Ovary (tissue), 7 donors: ENCODE measurements at regions not wholly inside any gene's neighbourhood (a gene's known extent, or its start where the extent isn't known, plus 50 kb on each side); places are given as distances from the start of the nearest gene placed in this dataset.

Source experiments
- DNase-seq, 5 donors: peaks; one replicate each; pipeline ENCODE4 v3.0.0-alpha.2; 2019 to 2020
- H3K27ac ChIP-seq, 2 donors: fragments of 200-600 bp; one replicate each; pipeline versions ENCODE4 v1.5.1 to v1.8.0; 2019 to 2022
- H3K27me3 ChIP-seq: fragments of 200-600 bp; one replicate; pipeline ENCODE4 v1.8.0; 2022
- H3K36me3 ChIP-seq: fragments of 200-600 bp; sonication (generic); one replicate; pipeline ENCODE4 v1.5.1; 2019
- H3K4me1 ChIP-seq: one replicate; pipeline ENCODE4 v1.8.1; 2013; ENCODE audit warnings: mild to moderate bottlenecking, moderate library complexity; ENCODE audit not compliant: insufficient read depth
- H3K4me3 ChIP-seq: fragments of 200-600 bp; sonication (generic); one replicate; pipeline ENCODE4 v1.5.1; 2017
- H3K9me3 ChIP-seq, 2 donors: fragments of 200-600 bp in 1 of 2; sonication (generic) in 1 of 2; one replicate each; pipeline versions ENCODE4 v1.5.1 to v1.8.1; 2013 to 2019; ENCODE audit warnings: mild to moderate bottlenecking in 1 of 2, moderate library complexity in 1 of 2
- CTCF ChIP-seq, 3 donors: fragments of 450-650 bp in 2 of 3; fragments of 200-600 bp in 1 of 3; IDR thresholded peaks; one replicate each; pipeline versions ENCODE4 v1.5.1 to v1.8.0; 2016 to 2022; ENCODE audit warnings: antibody characterized with exemption in 3 of 3, mild to moderate bottlenecking in 1 of 3
- EP300 ChIP-seq: sonication (generic); formaldehyde crosslinking; IDR thresholded peaks from one replicate; pipeline ENCODE4 v1.6.1; 2017; ENCODE audit warnings: antibody characterized with exemption
- POLR2A ChIP-seq: fragments of 450-650 bp; IDR thresholded peaks from one replicate; pipeline ENCODE4 v1.6.1; 2017; ENCODE audit warnings: antibody characterized with exemption, mild to moderate bottlenecking, moderate library complexity
- WGBS, 3 donors: extraction: QIAGEN DNeasy Blood & Tissue Kit in 1 of 3; methylation state at CpG; one replicate each; pipeline versions ENCODE4 v1.1.5 to v1.1.7; 2013 to 2017; 5-methylcytosine and 5-hydroxymethylcytosine counted together
- intact Hi-C, 4 donors: fragments of 100-400 bp; cut with DNase I; formaldehyde crosslinking; loops; one replicate each; pipeline versions ENCODE4 v1.11.0 to v1.15.1; 2022 to 2023
- donor health status: DM: no; HTN: no; CAD: no; lungs with moderate emphysema.
- donor health status: DM: no; HTN: no; CAD: no.
- donor health status: Bipolar disorder and iron deficiency.
- donor health status: DM: no; HTN: no; CAD: no.
- donor health status: DM: yes; HTN: yes; CAD: no.

GRCh38 chr5:124238350-124238749 lies 508.1 kb downstream of the ZNF608 start:
- H3K4me3 ChIP-seq = no peak overlapping the region
- DNase-seq = no peak
- intact Hi-C loops = no loop called here
- no peak for TF ChIP-seq EP300
- no peak for TF ChIP-seq CTCF (IDR thresholded peaks at IDR 0.05)
- TF ChIP-seq POLR2A = no peak
- H3K4me1 ChIP-seq = peaks cover 3% of the 10 kb centered on the region
- 89 to 96% (median 93%) methylated on average over 6 of the region's 6 CpGs for WGBS, 3 donors
- no peak overlapping the region for H3K27ac ChIP-seq
- no peaks in the 10 kb centered on the region for H3K9me3 ChIP-seq
- no peaks in the 10 kb centered on the region for H3K36me3 ChIP-seq
- no peaks in the 10 kb centered on the region for H3K27me3 ChIP-seq

- no peak overlapping the region for H3K27ac ChIP-seq
- H3K4me1 ChIP-seq = peaks cover 3% of the 10 kb centered on the region
- H3K36me3 ChIP-seq = no peaks in the 10 kb centered on the region
- no peaks in the 10 kb centered on the region for H3K9me3 ChIP-seq
- no peaks in the 10 kb centered on the region for H3K27me3 ChIP-seq
- TF ChIP-seq EP300 (no peak), POLR2A (no peak), CTCF (IDR thresholded peaks at IDR 0.05) (no peak)
- WGBS, 3 donors = 28 to 36% (median 30%) methylated on average over 1 of the region's 1 CpG
- intact Hi-C loops = no loop called here
- no peak overlapping the region for H3K4me3 ChIP-seq
- DNase-seq = no peak
These were observed 509.2 kb downstream of the ZNF608 start for GRCh38 chr5:124237206-124237695.

GRCh38 chr5:124236361-124237205 lies 509.9 kb downstream of the ZNF608 start:
- no peaks in the 10 kb centered on the region for H3K36me3 ChIP-seq
- TF ChIP-seq POLR2A (no peak), CTCF (IDR thresholded peaks at IDR 0.05) (no peak), EP300 (no peak)

DNA sequence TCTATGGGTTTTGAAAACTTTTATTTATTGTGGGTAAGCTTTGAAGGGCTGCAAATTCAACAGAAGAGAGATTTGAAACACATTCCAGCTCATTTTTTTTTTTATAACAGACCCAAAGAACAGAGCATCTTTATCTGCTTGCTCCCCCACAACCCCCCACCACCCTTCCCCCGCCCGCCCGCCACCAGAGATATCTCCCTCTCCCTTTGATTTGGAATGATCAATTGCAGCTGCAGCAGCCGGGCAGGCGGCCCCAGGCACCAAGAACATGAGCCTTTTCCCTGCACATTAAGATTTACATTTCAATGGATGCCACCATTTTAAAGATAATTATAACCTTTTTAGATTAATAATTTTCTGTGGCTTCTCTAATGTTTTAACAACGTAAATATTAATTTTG lies 510.9 kb downstream of the ZNF608 start:
- no peak for DNase-seq

More at GRCh38 chr5:124236361-124237205, 509.9 kb downstream of the ZNF608 start:
- no peak for DNase-seq
- peaks cover 3% of the 10 kb centered on the region for H3K4me1 ChIP-seq
- no peak overlapping the region for H3K4me3 ChIP-seq
- H3K9me3 ChIP-seq = no peaks in the 10 kb centered on the region
- H3K27ac ChIP-seq = no peak overlapping the region
- H3K27me3 ChIP-seq = no peaks in the 10 kb centered on the region
- intact Hi-C loops = no loop called here
- WGBS, 3 donors = 41 to 48% (median 42%) methylated on average over 3 of the region's 3 CpGs

More for the DNA sequence above, 510.9 kb downstream of the ZNF608 start:
- intact Hi-C loops = no loop called here
- WGBS, 3 donors = 7 to 17% (median 14%) methylated on average over 6 of the region's 6 CpGs
- Histone ChIP-seq H3K4me3 (no peak overlapping the region), H3K27me3 (no peaks in the 10 kb centered on the region), H3K9me3 (no peaks in the 10 kb centered on the region), H3K27ac (no peak overlapping the region), H3K36me3 (no peaks in the 10 kb centered on the region), H3K4me1 (peaks cover 3% of the 10 kb centered on the region)
- TF ChIP-seq EP300 = no peak
- TF ChIP-seq CTCF (IDR thresholded peaks at IDR 0.05) = no peak
- TF ChIP-seq POLR2A = no peak
